ENCODE measurements at regions not wholly inside any gene's neighbourhood (a gene's known extent, or its start where the extent isn't known, plus 50 kb on each side); places are given as distances from the start of the nearest gene placed in this dataset.

DNA sequence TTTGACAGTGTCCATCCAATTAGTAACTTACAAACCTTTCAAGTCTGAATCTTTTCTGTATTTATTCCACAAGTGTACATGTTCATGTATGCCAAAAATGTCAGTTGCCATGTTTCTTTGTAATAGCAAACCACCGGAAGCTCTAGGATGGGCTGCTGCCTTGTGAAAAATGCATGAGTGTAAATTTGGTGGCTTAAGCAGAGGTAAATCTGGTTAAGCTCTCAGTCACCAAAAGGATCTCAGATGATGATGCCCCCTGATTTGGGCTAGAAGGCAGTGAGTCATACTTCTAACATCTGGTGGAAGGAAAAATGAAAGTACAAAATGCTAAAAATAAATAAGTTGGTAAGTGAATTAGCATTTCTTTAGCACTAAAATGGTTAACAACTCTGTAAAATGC, 567.5 kb downstream of the ELAVL2 start:
- Histone ChIP-seq H3K4me3 (no peak overlapping the region), H3K9me3 (no peaks in the 10 kb centered on the region)
- intact Hi-C loops (cut with DNase I), result no loop called here

DNA sequence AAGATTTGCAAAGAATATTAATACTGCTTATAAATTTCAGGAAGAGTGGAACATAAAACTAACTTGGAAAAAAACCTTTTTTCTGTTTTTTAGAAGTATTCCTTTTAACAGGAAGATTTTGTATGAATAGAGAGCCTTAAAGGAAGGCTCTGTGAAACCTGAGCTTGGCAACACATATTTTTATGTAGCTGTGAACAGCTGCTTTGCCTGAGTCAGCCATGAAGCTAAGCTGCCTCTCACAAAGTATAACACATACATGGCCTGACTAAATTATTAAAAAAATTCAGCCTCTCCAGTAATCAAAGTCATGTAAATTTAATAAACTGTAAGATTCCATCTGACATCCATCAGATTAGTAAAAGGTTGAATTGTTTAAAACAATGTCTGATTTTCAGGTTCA, 547.5 kb downstream of the ELAVL2 start:
- intact Hi-C loops (cut with DNase I), result no loop called here

More for the DNA sequence above, 567.5 kb downstream of the ELAVL2 start:
- no peaks in the 10 kb centered on the region for H3K27me3 ChIP-seq
- H3K36me3 ChIP-seq, result no peaks in the 10 kb centered on the region
- no peak overlapping the region for H3K27ac ChIP-seq
- H3K4me1 ChIP-seq, result no peaks in the 10 kb centered on the region
- TF ChIP-seq, protein P1, sequence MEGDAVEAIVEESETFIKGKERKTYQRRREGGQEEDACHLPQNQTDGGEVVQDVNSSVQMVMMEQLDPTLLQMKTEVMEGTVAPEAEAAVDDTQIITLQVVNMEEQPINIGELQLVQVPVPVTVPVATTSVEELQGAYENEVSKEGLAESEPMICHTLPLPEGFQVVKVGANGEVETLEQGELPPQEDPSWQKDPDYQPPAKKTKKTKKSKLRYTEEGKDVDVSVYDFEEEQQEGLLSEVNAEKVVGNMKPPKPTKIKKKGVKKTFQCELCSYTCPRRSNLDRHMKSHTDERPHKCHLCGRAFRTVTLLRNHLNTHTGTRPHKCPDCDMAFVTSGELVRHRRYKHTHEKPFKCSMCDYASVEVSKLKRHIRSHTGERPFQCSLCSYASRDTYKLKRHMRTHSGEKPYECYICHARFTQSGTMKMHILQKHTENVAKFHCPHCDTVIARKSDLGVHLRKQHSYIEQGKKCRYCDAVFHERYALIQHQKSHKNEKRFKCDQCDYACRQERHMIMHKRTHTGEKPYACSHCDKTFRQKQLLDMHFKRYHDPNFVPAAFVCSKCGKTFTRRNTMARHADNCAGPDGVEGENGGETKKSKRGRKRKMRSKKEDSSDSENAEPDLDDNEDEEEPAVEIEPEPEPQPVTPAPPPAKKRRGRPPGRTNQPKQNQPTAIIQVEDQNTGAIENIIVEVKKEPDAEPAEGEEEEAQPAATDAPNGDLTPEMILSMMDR (IDR thresholded peaks at IDR 0.05), result no peak
- DNase-seq (ENCODE audit: low spot score in 2 of 2), result no peak

DNA sequence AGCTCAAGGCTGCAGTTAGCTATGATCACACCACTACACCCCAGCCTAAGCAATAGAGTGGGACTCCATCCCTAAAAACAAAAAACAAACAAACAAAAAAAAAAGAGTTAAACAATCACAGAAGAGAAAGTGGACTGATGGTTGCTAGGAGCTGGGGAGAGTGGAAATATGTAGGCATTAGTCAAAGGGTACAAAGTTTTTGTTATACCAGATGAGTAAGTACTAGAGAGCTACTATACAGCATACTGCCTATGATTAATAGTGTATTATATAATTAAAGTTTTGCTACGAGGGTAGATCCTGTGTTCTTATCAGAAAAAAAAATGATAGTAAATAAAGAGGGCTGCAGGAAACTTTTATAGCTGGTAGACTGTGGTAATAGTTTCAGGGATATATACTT, 538.6 kb downstream of the ELAVL2 start:
- Histone ChIP-seq H3K4me1 (no peaks in the 10 kb centered on the region), H3K4me3 (no peak overlapping the region), H3K27me3 (no peaks in the 10 kb centered on the region), H3K36me3 (no peaks in the 10 kb centered on the region), H3K27ac (no peak overlapping the region), H3K9me3 (no peaks in the 10 kb centered on the region)
- intact Hi-C loops (cut with DNase I), result no loop called here
- TF ChIP-seq, protein P1 (IDR thresholded peaks at IDR 0.05), result no peak
- DNase-seq (ENCODE audit: low spot score in 2 of 2), result no peak

More for the DNA sequence above, 547.5 kb downstream of the ELAVL2 start:
- no peak overlapping the region for H3K27ac ChIP-seq
- H3K9me3 ChIP-seq, result no peaks in the 10 kb centered on the region
- TF ChIP-seq, protein P1 (IDR thresholded peaks at IDR 0.05), result no peak
- H3K4me3 ChIP-seq, result no peak overlapping the region
- no peaks in the 10 kb centered on the region for H3K27me3 ChIP-seq
- no peak for DNase-seq (ENCODE audit: low spot score in 2 of 2)
- no peaks in the 10 kb centered on the region for H3K4me1 ChIP-seq
- H3K36me3 ChIP-seq, result no peaks in the 10 kb centered on the region

DNA sequence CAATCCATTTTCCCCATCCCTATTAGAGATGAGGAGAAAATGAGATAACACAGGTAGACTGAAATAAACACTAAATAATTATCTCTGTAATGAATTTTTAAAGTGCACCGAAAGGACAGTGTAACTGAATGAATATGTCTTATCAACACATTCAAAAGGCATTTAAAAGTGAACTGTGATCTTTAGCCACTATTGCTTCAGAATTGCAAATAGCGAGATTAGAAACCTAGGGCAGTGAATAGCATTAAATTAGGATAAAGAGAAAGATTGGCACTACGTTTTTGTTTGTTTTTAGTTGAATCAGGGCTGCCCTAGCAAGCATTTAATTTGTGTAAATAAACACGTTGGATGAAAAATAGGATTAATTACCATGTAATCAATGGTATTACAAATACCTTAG, 537.5 kb downstream of the ELAVL2 start:
- intact Hi-C loops (cut with DNase I), result no loop called here
- no peak for DNase-seq (ENCODE audit: low spot score in 2 of 2)
- no peaks in the 10 kb centered on the region for H3K9me3 ChIP-seq
- TF ChIP-seq, protein P1 (IDR thresholded peaks at IDR 0.05), result no peak
- H3K27me3 ChIP-seq, result no peaks in the 10 kb centered on the region
- no peak overlapping the region for H3K4me3 ChIP-seq
- H3K27ac ChIP-seq, result no peak overlapping the region
- no peaks in the 10 kb centered on the region for H3K4me1 ChIP-seq
- H3K36me3 ChIP-seq, result no peaks in the 10 kb centered on the region

DNA sequence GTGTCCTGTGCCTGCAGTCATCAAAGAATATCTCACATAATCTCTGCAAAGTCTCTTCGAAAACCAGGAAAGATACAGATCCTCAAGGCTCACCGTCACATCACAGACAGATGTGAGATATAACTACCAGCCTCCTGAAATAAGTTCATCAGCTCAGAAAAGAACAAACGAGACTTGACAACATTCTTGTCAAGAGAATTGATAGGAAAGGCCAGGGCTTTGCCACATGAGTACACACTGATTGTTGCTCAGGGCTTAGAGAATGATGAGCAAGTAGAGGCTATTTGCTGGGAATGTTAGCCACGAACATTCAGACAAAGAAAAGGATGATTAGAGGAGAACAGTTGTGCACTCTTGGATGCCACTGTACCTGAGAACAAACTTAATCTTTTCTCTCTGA, 535.1 kb downstream of the ELAVL2 start:
- DNase-seq (ENCODE audit: low spot score in 2 of 2), result no peak
- intact Hi-C loops (cut with DNase I), result no loop called here

More for the DNA sequence above, 535.1 kb downstream of the ELAVL2 start:
- H3K4me1 ChIP-seq, result no peaks in the 10 kb centered on the region
- no peak overlapping the region for H3K4me3 ChIP-seq
- H3K27me3 ChIP-seq, result no peaks in the 10 kb centered on the region
- no peaks in the 10 kb centered on the region for H3K36me3 ChIP-seq
- no peak overlapping the region for H3K27ac ChIP-seq
- TF ChIP-seq, protein P1 (IDR thresholded peaks at IDR 0.05), result no peak
- H3K9me3 ChIP-seq, result no peaks in the 10 kb centered on the region

Measured in ascending aorta (tissue), 2 donors.